ENCODE measurements at regions not wholly inside any gene's neighbourhood (a gene's known extent, or its start where the extent isn't known, plus 50 kb on each side); places are given as distances from the start of the nearest gene placed in this dataset.

DNA sequence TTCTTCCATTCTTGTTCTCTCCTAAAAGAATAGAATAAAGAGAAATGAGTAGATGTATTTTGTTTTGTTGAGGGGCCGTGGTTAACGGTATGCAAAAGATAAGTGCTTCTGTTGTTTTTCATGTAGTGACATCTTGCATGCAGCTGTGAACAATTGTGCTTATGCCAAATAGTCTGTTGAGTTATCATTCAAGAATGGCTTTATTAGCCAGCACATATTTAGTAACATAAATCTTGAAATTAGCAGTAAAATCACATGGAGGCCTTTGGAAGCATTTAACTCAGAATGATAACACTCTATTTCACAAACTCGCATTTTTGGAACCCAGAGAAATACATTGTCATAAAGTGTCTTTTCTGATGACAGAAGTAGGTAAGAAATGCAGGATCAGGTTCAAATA, 1772.0 kb upstream of the FLRT2 start:
- TF ChIP-seq, protein P1, sequence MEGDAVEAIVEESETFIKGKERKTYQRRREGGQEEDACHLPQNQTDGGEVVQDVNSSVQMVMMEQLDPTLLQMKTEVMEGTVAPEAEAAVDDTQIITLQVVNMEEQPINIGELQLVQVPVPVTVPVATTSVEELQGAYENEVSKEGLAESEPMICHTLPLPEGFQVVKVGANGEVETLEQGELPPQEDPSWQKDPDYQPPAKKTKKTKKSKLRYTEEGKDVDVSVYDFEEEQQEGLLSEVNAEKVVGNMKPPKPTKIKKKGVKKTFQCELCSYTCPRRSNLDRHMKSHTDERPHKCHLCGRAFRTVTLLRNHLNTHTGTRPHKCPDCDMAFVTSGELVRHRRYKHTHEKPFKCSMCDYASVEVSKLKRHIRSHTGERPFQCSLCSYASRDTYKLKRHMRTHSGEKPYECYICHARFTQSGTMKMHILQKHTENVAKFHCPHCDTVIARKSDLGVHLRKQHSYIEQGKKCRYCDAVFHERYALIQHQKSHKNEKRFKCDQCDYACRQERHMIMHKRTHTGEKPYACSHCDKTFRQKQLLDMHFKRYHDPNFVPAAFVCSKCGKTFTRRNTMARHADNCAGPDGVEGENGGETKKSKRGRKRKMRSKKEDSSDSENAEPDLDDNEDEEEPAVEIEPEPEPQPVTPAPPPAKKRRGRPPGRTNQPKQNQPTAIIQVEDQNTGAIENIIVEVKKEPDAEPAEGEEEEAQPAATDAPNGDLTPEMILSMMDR (IDR thresholded peaks at IDR 0.05) = no peak
- no peak for TF ChIP-seq POLR2A (IDR thresholded peaks at IDR 0.05)
